HUDEP-2 (cell line): ENCODE measurements at regions not wholly inside any gene's neighbourhood (a gene's known extent, or its start where the extent isn't known, plus 50 kb on each side); places are given as distances from the start of the nearest gene placed in this dataset.

ENCODE experiments used
- DNase-seq, 76 experiments: peaks; one replicate each; lab custom pipeline; 2025; ENCODE audit not compliant: unreplicated experiment in 76 of 76; lab: John Stamatoyannopoulos, UW

GRCh38 chr20:1720845-1721475 is 63.4 kb upstream of the SIRPG start:
- no peak for DNase-seq

- no peak for DNase-seq
Observed at GRCh38 chr20:1720226-1720625, 62.6 kb upstream of the SIRPG start.

GRCh38 chr20:1718604-1719384 is 61.2 kb upstream of the SIRPG start:
- DNase-seq, result peak in 26 of 76 experiments; percentile 1 to 57 (median 18)

- peak in 28 of 76 experiments; percentile 4 to 84 (median 55) for DNase-seq
Observed at GRCh38 chr20:1712634-1713624, 55.4 kb upstream of the SIRPG start.

GRCh38 chr20:1711826-1712601 is 54.4 kb upstream of the SIRPG start:
- DNase-seq, result peak in 48 of 76 experiments; percentile 4 to 84 (median 50)

GRCh38 chr20:1711266-1711665 is 53.7 kb upstream of the SIRPG start:
- no peak for DNase-seq

GRCh38 chr20:1710484-1710883 is 52.9 kb upstream of the SIRPG start:
- DNase-seq, result no peak

GRCh38 chr20:1707588-1708449 is 50.2 kb upstream of the SIRPG start:
- DNase-seq, result peak in 35 of 76 experiments; percentile 2 to 70 (median 34)
